Uterus (tissue), 2 donors: ENCODE measurements at regions not wholly inside any gene's neighbourhood (a gene's known extent, or its start where the extent isn't known, plus 50 kb on each side); places are given as distances from the start of the nearest gene placed in this dataset.

Experiments used
- CTCF ChIP-seq, 4 experiments: fragments of 200-600 bp in 2 of 4; fragments of 450-650 bp in 2 of 4; sonication (generic) in 2 of 4; IDR thresholded peaks; one replicate each; pipeline ENCODE4 v1.5.1; 2016 to 2019; ENCODE audit warnings: antibody characterized with exemption in 4 of 4, mild to moderate bottlenecking in 2 of 4, moderate library complexity in 1 of 4
- POLR2A ChIP-seq, 2 donors: fragments of 450-650 bp; IDR thresholded peaks; one replicate each; pipeline ENCODE4 v1.6.1; 2016; ENCODE audit warnings: antibody characterized with exemption in 2 of 2, mild to moderate bottlenecking in 1 of 2, moderate library complexity in 1 of 2

- no peak for TF ChIP-seq CTCF (IDR thresholded peaks at IDR 0.05)
- no peak for TF ChIP-seq POLR2A (IDR thresholded peaks at IDR 0.05)
Measured at GRCh38 chr10:85188770-85189484, 860.5 kb downstream of the CCSER2 start.
